ENCODE measurements at regions not wholly inside any gene's neighbourhood (a gene's known extent, or its start where the extent isn't known, plus 50 kb on each side); places are given as distances from the start of the nearest gene placed in this dataset.
A peak's percentile ranks its signal among the peaks of the same experiment; 100 is the strongest.

GRCh38 chr10:55358539-55358938, 557.5 kb upstream of the PCDH15 start:
- no peak for DNase-seq

- no peak for DNase-seq
Measured at GRCh38 chr10:55353414-55353813, 552.4 kb upstream of the PCDH15 start.

- DNase-seq: no peak
Measured at GRCh38 chr10:55351431-55351830, 550.4 kb upstream of the PCDH15 start.

- DNase-seq: no peak
Measured at GRCh38 chr10:55348534-55348933, 547.5 kb upstream of the PCDH15 start.

- no peak for DNase-seq
Measured at GRCh38 chr10:55330486-55330885, 529.5 kb upstream of the PCDH15 start.

- no peak for DNase-seq
Measured at GRCh38 chr10:55329796-55330195, 528.8 kb upstream of the PCDH15 start.

GRCh38 chr10:55320187-55320700, 519.2 kb upstream of the PCDH15 start:
- DNase-seq: no peak

- DNase-seq: no peak
Measured at GRCh38 chr10:55311848-55312635, 511.0 kb upstream of the PCDH15 start.

GRCh38 chr10:55310143-55310542, 509.1 kb upstream of the PCDH15 start:
- DNase-seq: no peak

- DNase-seq: no peak
Measured at GRCh38 chr10:55305285-55305684, 504.3 kb upstream of the PCDH15 start.

- peak; percentile 24 for DNase-seq
Measured at GRCh38 chr10:55287346-55287745, 486.3 kb upstream of the PCDH15 start.

- no peak for DNase-seq
Measured at GRCh38 chr10:55283031-55283430, 482.0 kb upstream of the PCDH15 start.

GRCh38 chr10:55280696-55281095, 479.7 kb upstream of the PCDH15 start:
- no peak for DNase-seq

- no peak for DNase-seq
Measured at GRCh38 chr10:55277549-55277948, 476.5 kb upstream of the PCDH15 start.

- DNase-seq: no peak
Measured at GRCh38 chr10:55274367-55274766, 473.3 kb upstream of the PCDH15 start.

- no peak for DNase-seq
Measured at GRCh38 chr10:55273946-55274345, 472.9 kb upstream of the PCDH15 start.

GRCh38 chr10:55272886-55273285, 471.9 kb upstream of the PCDH15 start:
- no peak for DNase-seq

GRCh38 chr10:55266797-55267196, 465.8 kb upstream of the PCDH15 start:
- no peak for DNase-seq

GRCh38 chr10:55263327-55263726, 462.3 kb upstream of the PCDH15 start:
- DNase-seq: no peak

GRCh38 chr10:55242544-55242943, 441.5 kb upstream of the PCDH15 start:
- DNase-seq: no peak

GRCh38 chr10:55237462-55237861, 436.4 kb upstream of the PCDH15 start:
- no peak for DNase-seq

GRCh38 chr10:55233505-55233904, 432.5 kb upstream of the PCDH15 start:
- no peak for DNase-seq

- DNase-seq: no peak
Measured at GRCh38 chr10:55233090-55233489, 432.1 kb upstream of the PCDH15 start.

GRCh38 chr10:55232553-55232952, 431.5 kb upstream of the PCDH15 start:
- DNase-seq: no peak

- no peak for DNase-seq
Measured at GRCh38 chr10:55227967-55228366, 426.9 kb upstream of the PCDH15 start.
